MV-4-11 (cell line): ENCODE measurements at regions not wholly inside any gene's neighbourhood (a gene's known extent, or its start where the extent isn't known, plus 50 kb on each side); places are given as distances from the start of the nearest gene placed in this dataset.
"Not testable (repeated sequence)": the region's sequence is repeated elsewhere in the genome, so short reads cannot be mapped to it uniquely, and the experiment has no call there.

Experiments
- DNase-seq: peaks from one replicate; lab custom pipeline; 2025; lab: John Stamatoyannopoulos, UW

GRCh38 chr9:129414377-129414992 lies 206.4 kb downstream of the C9orf50 start:
- peak; percentile 4 for DNase-seq

- DNase-seq, result peak; percentile 93
These were observed 207.1 kb downstream of the C9orf50 start for GRCh38 chr9:129413537-129414376.

- DNase-seq, result peak; percentile 63
These were observed 207.9 kb downstream of the C9orf50 start for GRCh38 chr9:129412814-129413536.

GRCh38 chr9:129412176-129412813 lies 208.6 kb downstream of the C9orf50 start:
- not testable (repeated sequence) for DNase-seq

GRCh38 chr9:129411501-129412175 lies 209.3 kb downstream of the C9orf50 start:
- DNase-seq, result no peak

- DNase-seq, result no peak
These were observed 210.7 kb downstream of the C9orf50 start for GRCh38 chr9:129410226-129410625.

- DNase-seq, result no peak
These were observed 212.2 kb downstream of the C9orf50 start for GRCh38 chr9:129408535-129409215.

- no peak for DNase-seq
These were observed 212.9 kb downstream of the C9orf50 start for GRCh38 chr9:129407905-129408452.

- DNase-seq, result peak; percentile 7
These were observed 214.3 kb downstream of the C9orf50 start for GRCh38 chr9:129406278-129407225.

- DNase-seq, result no peak
These were observed 215.1 kb downstream of the C9orf50 start for GRCh38 chr9:129405827-129406213.

- no peak for DNase-seq
These were observed 215.6 kb downstream of the C9orf50 start for GRCh38 chr9:129405089-129405826.

- DNase-seq, result no peak
These were observed 216.3 kb downstream of the C9orf50 start for GRCh38 chr9:129404621-129405020.

- no peak for DNase-seq
These were observed 216.9 kb downstream of the C9orf50 start for GRCh38 chr9:129403779-129404620.

GRCh38 chr9:129402931-129403778 lies 217.7 kb downstream of the C9orf50 start:
- DNase-seq, result no peak

- DNase-seq, result no peak
These were observed 218.5 kb downstream of the C9orf50 start for GRCh38 chr9:129402371-129402739.

GRCh38 chr9:129401623-129402370 lies 219.1 kb downstream of the C9orf50 start:
- DNase-seq, result no peak
